A673 (cell line): ENCODE measurements at regions not wholly inside any gene's neighbourhood (a gene's known extent, or its start where the extent isn't known, plus 50 kb on each side); places are given as distances from the start of the nearest gene placed in this dataset.

ENCODE experiments used
- BruUV-seq: library from RNA; stranded (reverse); fragments of 400-500 nt; replicated peaks from 2 replicates; lab custom pipeline; 2021; lab: Mats Ljungman, UMichigan
- CTCF ChIA-PET: fragments of 300-600 bp; sonication (Branson Sonifier 250); formaldehyde crosslinking; loops from one replicate; lab custom pipeline; 2022; ENCODE audit warnings: antibody characterized with exemption; lab: Charles Lee
- POLR2A ChIA-PET: fragments of 300-600 bp; sonication (Branson Sonifier 250); formaldehyde crosslinking; loops from one replicate; lab custom pipeline; 2022; ENCODE audit warnings: antibody characterized with exemption; ENCODE audit not compliant: low non-redundant PET; lab: Charles Lee
- DNase-seq: peaks from one replicate; pipeline ENCODE4 v3.0.0-alpha.2; 2015; ENCODE audit warnings: low spot score
- H3K27ac ChIP-seq: fragments of 200-600 bp; sonication (generic); 2 replicates; pipeline ENCODE4 v1.5.1; 2016; ENCODE audit warnings: mixed run types, low read depth, mild to moderate bottlenecking, mixed read lengths, antibody characterized with exemption, low read length; ENCODE audit not compliant: poor library complexity, severe bottlenecking
- H3K27me3 ChIP-seq: fragments of 200-600 bp; sonication (generic); replicated peaks from 2 replicates; pipeline ENCODE4 v1.6.1; 2017; ENCODE audit warnings: mixed run types, low read depth, mild to moderate bottlenecking, mixed read lengths, antibody characterized with exemption, low read length; ENCODE audit not compliant: insufficient read depth, poor library complexity
- H3K36me3 ChIP-seq: fragments of 200-600 bp; sonication (generic); 2 replicates; pipeline ENCODE4 v1.6.1; 2016; ENCODE audit warnings: mixed run types, mild to moderate bottlenecking, mixed read lengths, antibody characterized with exemption, low read length; ENCODE audit not compliant: insufficient read depth, poor library complexity, severe bottlenecking
- H3K4me1 ChIP-seq: fragments of 200-600 bp; sonication (generic); 2 replicates; pipeline ENCODE4 v1.6.1; 2017; ENCODE audit warnings: mixed run types, mild to moderate bottlenecking, mixed read lengths, antibody characterized with exemption, low read length; ENCODE audit not compliant: insufficient read depth, poor library complexity, severe bottlenecking
- H3K4me3 ChIP-seq: fragments of 200-600 bp; sonication (generic); 2 replicates; pipeline ENCODE4 v1.5.1; 2016; ENCODE audit warnings: low read depth, mixed run types, mild to moderate bottlenecking, mixed read lengths, low read length; ENCODE audit not compliant: poor library complexity, severe bottlenecking
- H3K9me3 ChIP-seq: fragments of 200-600 bp; sonication (generic); 2 replicates; pipeline ENCODE4 v1.6.1; 2016; ENCODE audit warnings: mixed run types, low read depth, mild to moderate bottlenecking, mixed read lengths, antibody characterized with exemption, low read length; ENCODE audit not compliant: poor library complexity, severe bottlenecking
- CTCF ChIP-seq: fragments of 300-800, 200-600 bp; sonication (generic); conservative IDR thresholded peaks from 2 replicates; pipeline ENCODE4 v1.5.1; 2017; ENCODE audit warnings: low read depth, mild to moderate bottlenecking, antibody characterized with exemption, low read length, moderate library complexity, mixed read lengths
- EZH2 ChIP-seq: fragments of 200-600 bp; sonication (generic); IDR thresholded peaks from 2 replicates; pipeline ENCODE4 v1.6.1; 2017; ENCODE audit warnings: borderline replicate concordance, low read depth, mild to moderate bottlenecking, mixed read lengths, antibody characterized with exemption, low read length; ENCODE audit not compliant: poor library complexity, severe bottlenecking
- intact Hi-C: fragments of 100-400 bp; cut with micrococcal nuclease; formaldehyde crosslinking; loops from one replicate; pipeline ENCODE4 v1.10.0; 2022; ENCODE audit not compliant: unreplicated experiment

DNA sequence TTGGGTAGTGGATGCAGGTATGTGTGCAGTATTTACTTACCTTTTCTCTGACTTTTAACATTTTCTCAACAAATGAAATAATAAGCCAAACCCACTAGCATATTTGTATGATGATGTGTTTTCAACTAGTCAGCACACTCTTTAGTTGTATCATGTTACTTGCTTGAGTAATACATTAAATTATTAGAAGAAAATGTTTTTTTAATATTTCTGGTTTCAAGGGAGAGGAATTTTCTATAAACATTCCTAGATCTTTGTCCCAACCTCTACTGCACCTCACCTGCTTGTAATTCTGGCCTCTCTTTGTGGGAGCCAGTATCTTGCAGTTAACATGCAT is 161.8 kb upstream of the CBLB start:
- H3K27me3 ChIP-seq = no peaks in the 10 kb centered on the region
- TF ChIP-seq EZH2 = no peak
- TF ChIP-seq CTCF = no peak
- intact Hi-C loops = no loop called here
- no peaks in the 10 kb centered on the region for H3K4me1 ChIP-seq
- DNase-seq = no peak
- no peaks in the 10 kb centered on the region for H3K36me3 ChIP-seq
- no peak overlapping the region for H3K4me3 ChIP-seq
- H3K9me3 ChIP-seq = no peaks in the 10 kb centered on the region
- H3K27ac ChIP-seq = no peak overlapping the region
- BruUV-seq = no TSS peak
- ChIA-PET CTCF (no interaction called here), POLR2A (no interaction called here)

DNA sequence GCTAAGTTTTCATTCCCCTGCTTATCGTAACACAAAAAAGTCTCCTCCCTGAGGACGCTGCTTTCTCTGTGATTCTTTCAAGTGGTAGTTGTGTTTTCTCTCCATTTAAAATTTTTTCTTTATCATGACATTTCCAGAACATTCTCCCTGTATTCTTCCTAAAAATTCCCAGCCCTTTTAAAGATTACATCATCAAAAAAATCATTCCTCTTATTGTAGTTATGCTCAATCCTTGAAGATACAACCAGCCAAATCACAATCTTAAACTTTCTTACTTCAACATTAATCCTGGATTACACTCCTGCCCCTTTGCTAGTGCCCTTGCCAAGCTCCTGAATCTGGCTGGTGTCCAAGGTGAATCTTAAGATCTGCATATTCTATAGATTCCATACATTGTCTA is 163.7 kb upstream of the CBLB start:
- POLR2A ChIA-PET = no interaction called here
- TF ChIP-seq CTCF = no peak
- TF ChIP-seq EZH2 = no peak
- CTCF ChIA-PET = no interaction called here

DNA sequence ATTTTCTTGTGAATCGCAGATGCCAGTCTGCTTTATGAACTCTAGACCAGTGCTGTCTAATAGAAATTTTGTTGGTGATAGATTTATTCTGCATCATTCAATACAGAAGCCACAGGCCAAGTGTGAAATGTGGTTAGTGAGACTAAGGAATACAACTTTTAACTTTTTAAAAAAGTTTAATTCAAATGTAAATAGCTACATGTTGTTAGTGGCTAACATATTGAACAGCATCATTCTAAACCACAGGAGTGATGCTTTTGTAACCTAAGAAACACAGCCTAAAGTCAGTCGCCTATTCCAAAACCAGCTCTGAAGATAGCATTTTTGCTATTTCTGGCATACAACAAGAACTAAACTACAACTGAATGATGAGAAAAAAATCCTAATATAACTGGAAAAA is 164.8 kb upstream of the CBLB start:
- POLR2A ChIA-PET = no interaction called here
- no peak for DNase-seq
- no peaks in the 10 kb centered on the region for H3K9me3 ChIP-seq
- CTCF ChIA-PET = no interaction called here
- no peaks in the 10 kb centered on the region for H3K36me3 ChIP-seq
- no peaks in the 10 kb centered on the region for H3K27me3 ChIP-seq
- no peak overlapping the region for H3K27ac ChIP-seq
- H3K4me3 ChIP-seq = no peak overlapping the region
- no TSS peak for BruUV-seq
- no peak for TF ChIP-seq CTCF
- TF ChIP-seq EZH2 = no peak
- no peaks in the 10 kb centered on the region for H3K4me1 ChIP-seq
- intact Hi-C loops = no loop called here

More for the DNA sequence above, 163.7 kb upstream of the CBLB start:
- H3K4me1 ChIP-seq = no peaks in the 10 kb centered on the region
- BruUV-seq = no TSS peak
- no peaks in the 10 kb centered on the region for H3K27me3 ChIP-seq
- H3K4me3 ChIP-seq = no peak overlapping the region
- no peak for DNase-seq
- no peaks in the 10 kb centered on the region for H3K36me3 ChIP-seq
- intact Hi-C loops = no loop called here
- no peaks in the 10 kb centered on the region for H3K9me3 ChIP-seq
- no peak overlapping the region for H3K27ac ChIP-seq
